ENCODE measurements at regions not wholly inside any gene's neighbourhood (a gene's known extent, or its start where the extent isn't known, plus 50 kb on each side); places are given as distances from the start of the nearest gene placed in this dataset.

DNA sequence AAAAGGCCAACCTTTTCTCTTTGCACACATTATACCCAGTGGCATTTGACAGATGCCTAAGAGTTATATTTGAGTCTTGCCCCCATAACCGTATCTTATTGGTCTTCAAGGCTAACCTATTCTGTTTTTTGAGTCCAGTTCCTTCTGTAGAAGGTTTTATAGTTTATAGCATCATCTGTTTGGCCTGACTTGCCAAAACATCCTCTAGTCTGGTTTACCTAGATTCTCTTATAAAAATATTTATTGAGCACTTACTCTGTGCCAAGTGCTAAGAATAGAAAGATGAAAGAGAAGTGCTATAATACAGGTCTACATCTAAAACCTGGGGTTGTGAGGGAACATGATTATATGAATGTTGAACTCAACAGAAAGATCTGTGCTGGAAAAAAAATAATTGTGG lies 55.9 kb upstream of the PIP4K2A start:
- no TSS peak for BruUV-seq (replicated peaks)
- POLR2A ChIA-PET (ENCODE audit: unreplicated experiment): no interaction called here
- no peak for DNase-seq
- no peak overlapping the region for H2AFZ ChIP-seq
- CTCF ChIA-PET: interaction anchor here (0.7 kb wide), 1 partner anchor 599 kb away, joined by 4 read pairs; no protein-coding TSS in a partner anchor
- no peak overlapping the region for H3K4me3 ChIP-seq
- H3K9me3 ChIP-seq (ENCODE audit: insufficient read depth, low read depth): no peaks in the 10 kb centered on the region
- no peaks in the 10 kb centered on the region for H3K27me3 ChIP-seq (ENCODE audit: insufficient read depth, low read depth)
- no peaks in the 10 kb centered on the region for H3F3A ChIP-seq (ENCODE audit: insufficient read depth, low read depth)
- H3K79me2 ChIP-seq (ENCODE audit: low read depth): no peaks in the 10 kb centered on the region
- H3K27ac ChIP-seq: no peak overlapping the region
- H3K9me2 ChIP-seq (ENCODE audit: insufficient read depth): no peaks in the 10 kb centered on the region
- H3K4me1 ChIP-seq (replicated peaks; ENCODE audit: insufficient read depth): no peaks in the 10 kb centered on the region
- no peak overlapping the region for H3K4me2 ChIP-seq
- TF ChIP-seq EZH2 (IDR thresholded peaks at IDR 0.05; ENCODE audit: low read depth): no peak
- no peak for TF ChIP-seq CTCF (conservative IDR thresholded peaks at IDR 0.05)
- intact Hi-C loops (cut with micrococcal nuclease; ENCODE audit: unreplicated experiment): no loop called here
- H4K20me1 ChIP-seq (ENCODE audit: insufficient read depth): no peaks in the 10 kb centered on the region
- H3K36me3 ChIP-seq (ENCODE audit: low read depth): no peaks in the 10 kb centered on the region

- no peaks in the 10 kb centered on the region for H3K36me3 ChIP-seq (ENCODE audit: low read depth)
- no TSS peak for BruUV-seq (replicated peaks)
- H3K4me1 ChIP-seq (replicated peaks; ENCODE audit: insufficient read depth): no peaks in the 10 kb centered on the region
- POLR2A ChIA-PET (ENCODE audit: unreplicated experiment): no interaction called here
- CTCF ChIA-PET: no interaction called here
- no peak overlapping the region for H2AFZ ChIP-seq
- no peaks in the 10 kb centered on the region for H3K9me3 ChIP-seq (ENCODE audit: insufficient read depth, low read depth)
- no peak for TF ChIP-seq CTCF (conservative IDR thresholded peaks at IDR 0.05)
- no peak for TF ChIP-seq EZH2 (IDR thresholded peaks at IDR 0.05; ENCODE audit: low read depth)
- H3K4me2 ChIP-seq: no peak overlapping the region
- DNase-seq: no peak
- H3K27ac ChIP-seq: no peak overlapping the region
- intact Hi-C loops (cut with micrococcal nuclease; ENCODE audit: unreplicated experiment): no loop called here
- H3K79me2 ChIP-seq (ENCODE audit: low read depth): no peaks in the 10 kb centered on the region
- H3F3A ChIP-seq (ENCODE audit: insufficient read depth, low read depth): no peaks in the 10 kb centered on the region
- H3K4me3 ChIP-seq: no peak overlapping the region
- no peaks in the 10 kb centered on the region for H3K9me2 ChIP-seq (ENCODE audit: insufficient read depth)
- no peaks in the 10 kb centered on the region for H4K20me1 ChIP-seq (ENCODE audit: insufficient read depth)
- H3K27me3 ChIP-seq (ENCODE audit: insufficient read depth, low read depth): no peaks in the 10 kb centered on the region
Observed at GRCh38 chr10:22767859-22768258, 53.5 kb upstream of the PIP4K2A start.

- H3F3A ChIP-seq (ENCODE audit: insufficient read depth, low read depth): no peaks in the 10 kb centered on the region
- H4K20me1 ChIP-seq (ENCODE audit: insufficient read depth): no peaks in the 10 kb centered on the region
- no peak overlapping the region for H3K4me2 ChIP-seq
- H3K9me2 ChIP-seq (ENCODE audit: insufficient read depth): no peaks in the 10 kb centered on the region
- H3K4me3 ChIP-seq: no peak overlapping the region
- DNase-seq: no peak
- H3K9me3 ChIP-seq (ENCODE audit: insufficient read depth, low read depth): no peaks in the 10 kb centered on the region
- no peaks in the 10 kb centered on the region for H3K27me3 ChIP-seq (ENCODE audit: insufficient read depth, low read depth)
- intact Hi-C loops (cut with micrococcal nuclease; ENCODE audit: unreplicated experiment): no loop called here
- no peak overlapping the region for H2AFZ ChIP-seq
- TF ChIP-seq CTCF (conservative IDR thresholded peaks at IDR 0.05) (no peak), EZH2 (IDR thresholded peaks at IDR 0.05; ENCODE audit: low read depth) (no peak)
- BruUV-seq (replicated peaks): no TSS peak
- H3K79me2 ChIP-seq (ENCODE audit: low read depth): no peaks in the 10 kb centered on the region
- POLR2A ChIA-PET (ENCODE audit: unreplicated experiment): no interaction called here
- no peaks in the 10 kb centered on the region for H3K36me3 ChIP-seq (ENCODE audit: low read depth)
- no peaks in the 10 kb centered on the region for H3K4me1 ChIP-seq (replicated peaks; ENCODE audit: insufficient read depth)
- no peak overlapping the region for H3K27ac ChIP-seq
- CTCF ChIA-PET: no interaction called here
Observed at GRCh38 chr10:22766693-22767092, 52.3 kb upstream of the PIP4K2A start.

All from PC-9 (cell line).